Body of pancreas (tissue), 4 donors: ENCODE measurements at regions not wholly inside any gene's neighbourhood (a gene's known extent, or its start where the extent isn't known, plus 50 kb on each side); places are given as distances from the start of the nearest gene placed in this dataset.

Source experiments
- POLR2A ChIP-seq, 3 donors: fragments of 450-650 bp; IDR thresholded peaks; one replicate each; pipeline ENCODE4 v1.6.1; 2016; ENCODE audit warnings: antibody characterized with exemption in 3 of 3, mild to moderate bottlenecking in 2 of 3
- TF ChIP-seq, protein P1 (sequence below), 7 experiments: fragments of 450-650 bp in 4 of 7; fragments of 200-600 bp in 3 of 7; sonication (generic) in 3 of 7; IDR thresholded peaks; one replicate each; pipeline ENCODE4 v1.5.1; 2016 to 2019; ENCODE audit warnings: antibody characterized with exemption in 7 of 7

DNA sequence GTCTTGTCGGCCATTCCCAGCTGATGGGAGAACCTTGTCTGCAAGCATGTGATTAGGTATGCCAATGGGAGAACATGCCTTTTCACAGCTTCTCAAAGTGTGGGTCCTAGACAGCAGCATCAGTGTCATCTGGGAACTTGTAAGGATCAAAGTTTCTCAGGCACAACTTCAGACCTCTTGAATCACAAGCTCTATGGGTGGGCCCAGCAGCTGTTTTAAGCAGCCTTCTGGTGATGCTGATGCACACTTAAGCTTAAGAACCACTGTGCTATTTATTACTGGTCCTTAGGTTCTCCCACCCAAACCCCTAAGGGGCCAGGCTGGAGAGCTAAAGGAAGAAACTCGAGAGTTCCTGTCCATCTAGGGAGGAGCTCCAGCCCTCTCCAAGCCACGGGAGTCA is 453.9 kb upstream of the PROK2 start:
- TF ChIP-seq, protein P1, sequence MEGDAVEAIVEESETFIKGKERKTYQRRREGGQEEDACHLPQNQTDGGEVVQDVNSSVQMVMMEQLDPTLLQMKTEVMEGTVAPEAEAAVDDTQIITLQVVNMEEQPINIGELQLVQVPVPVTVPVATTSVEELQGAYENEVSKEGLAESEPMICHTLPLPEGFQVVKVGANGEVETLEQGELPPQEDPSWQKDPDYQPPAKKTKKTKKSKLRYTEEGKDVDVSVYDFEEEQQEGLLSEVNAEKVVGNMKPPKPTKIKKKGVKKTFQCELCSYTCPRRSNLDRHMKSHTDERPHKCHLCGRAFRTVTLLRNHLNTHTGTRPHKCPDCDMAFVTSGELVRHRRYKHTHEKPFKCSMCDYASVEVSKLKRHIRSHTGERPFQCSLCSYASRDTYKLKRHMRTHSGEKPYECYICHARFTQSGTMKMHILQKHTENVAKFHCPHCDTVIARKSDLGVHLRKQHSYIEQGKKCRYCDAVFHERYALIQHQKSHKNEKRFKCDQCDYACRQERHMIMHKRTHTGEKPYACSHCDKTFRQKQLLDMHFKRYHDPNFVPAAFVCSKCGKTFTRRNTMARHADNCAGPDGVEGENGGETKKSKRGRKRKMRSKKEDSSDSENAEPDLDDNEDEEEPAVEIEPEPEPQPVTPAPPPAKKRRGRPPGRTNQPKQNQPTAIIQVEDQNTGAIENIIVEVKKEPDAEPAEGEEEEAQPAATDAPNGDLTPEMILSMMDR (IDR thresholded peaks at IDR 0.05), result no peak
- TF ChIP-seq POLR2A (IDR thresholded peaks at IDR 0.05), result no peak
